ENCODE measurements at regions not wholly inside any gene's neighbourhood (a gene's known extent, or its start where the extent isn't known, plus 50 kb on each side); places are given as distances from the start of the nearest gene placed in this dataset.

GRCh38 chr14:95463171-95463901 lies 53.1 kb downstream of the SYNE3 start:
- Histone ChIP-seq H3K36me3 (no peaks in the 10 kb centered on the region), H3K4me1 (peaks cover 11% of the 10 kb centered on the region), H3K9ac (ENCODE audit: low read depth in 2 of 2, low read length in 2 of 2) (peak overlapping the region in 1 of 2 donors; percentile 48), H3K27me3 (no peaks in the 10 kb centered on the region), H3K9me3 (no peaks in the 10 kb centered on the region), H3K27ac (peak overlapping the region; percentile 49), H3K4me3 (no peak overlapping the region)
- DNase-seq, result peak; percentile 76
- intact Hi-C loops (cut with DNase I), result no loop called here
- TF ChIP-seq CTCF (IDR thresholded peaks at IDR 0.05), result no peak

GRCh38 chr14:95462491-95462890 lies 54.0 kb downstream of the SYNE3 start:
- no peak for TF ChIP-seq CTCF (IDR thresholded peaks at IDR 0.05)
- Histone ChIP-seq H3K27me3 (no peaks in the 10 kb centered on the region), H3K36me3 (no peaks in the 10 kb centered on the region), H3K4me1 (peaks cover 11% of the 10 kb centered on the region), H3K9ac (ENCODE audit: low read depth in 2 of 2, low read length in 2 of 2) (no peak overlapping the region), H3K9me3 (no peaks in the 10 kb centered on the region), H3K4me3 (no peak overlapping the region), H3K27ac (no peak overlapping the region)
- DNase-seq, result no peak
- intact Hi-C loops (cut with DNase I), result no loop called here

- H3K36me3 ChIP-seq, result no peaks in the 10 kb centered on the region
- H3K9ac ChIP-seq (ENCODE audit: low read depth in 2 of 2, low read length in 2 of 2), result no peak overlapping the region
- no peak overlapping the region for H3K4me3 ChIP-seq
- intact Hi-C loops (cut with DNase I), result no loop called here
- no peaks in the 10 kb centered on the region for H3K9me3 ChIP-seq
- H3K27me3 ChIP-seq, result no peaks in the 10 kb centered on the region
- DNase-seq, result peak; percentile 58
- no peak overlapping the region for H3K27ac ChIP-seq
- TF ChIP-seq CTCF (IDR thresholded peaks at IDR 0.05), result no peak
- peaks cover 11% of the 10 kb centered on the region for H3K4me1 ChIP-seq
These were observed 55.6 kb downstream of the SYNE3 start for GRCh38 chr14:95460647-95461478.

- DNase-seq, result no peak
- intact Hi-C loops (cut with DNase I), result no loop called here
- no peak overlapping the region for H3K27ac ChIP-seq
- H3K4me1 ChIP-seq, result peaks cover 10% of the 10 kb centered on the region
- no peak overlapping the region for H3K4me3 ChIP-seq
- no peaks in the 10 kb centered on the region for H3K36me3 ChIP-seq
- TF ChIP-seq CTCF (IDR thresholded peaks at IDR 0.05), result no peak
- H3K9me3 ChIP-seq, result no peaks in the 10 kb centered on the region
- no peaks in the 10 kb centered on the region for H3K27me3 ChIP-seq
- H3K9ac ChIP-seq (ENCODE audit: low read depth in 2 of 2, low read length in 2 of 2), result no peak overlapping the region
These were observed 57.5 kb downstream of the SYNE3 start for GRCh38 chr14:95458906-95459305.

GRCh38 chr14:95458459-95458858 lies 58.0 kb downstream of the SYNE3 start:
- H3K9me3 ChIP-seq, result no peaks in the 10 kb centered on the region
- H3K4me3 ChIP-seq, result no peak overlapping the region
- no peaks in the 10 kb centered on the region for H3K27me3 ChIP-seq
- H3K9ac ChIP-seq (ENCODE audit: low read depth in 2 of 2, low read length in 2 of 2), result no peak overlapping the region
- no peak overlapping the region for H3K27ac ChIP-seq
- TF ChIP-seq CTCF (IDR thresholded peaks at IDR 0.05), result no peak
- no peak for DNase-seq
- no peaks in the 10 kb centered on the region for H3K36me3 ChIP-seq
- H3K4me1 ChIP-seq, result peaks cover 5% of the 10 kb centered on the region
- intact Hi-C loops (cut with DNase I), result no loop called here

All from colonic mucosa (tissue), 4 donors.